Fibroblast of pulmonary artery (primary cell): ENCODE measurements at regions not wholly inside any gene's neighbourhood (a gene's known extent, or its start where the extent isn't known, plus 50 kb on each side); places are given as distances from the start of the nearest gene placed in this dataset.
A peak's percentile ranks its signal among the peaks of the same experiment; 100 is the strongest.

Experiments used
- DNase-seq: peaks from one replicate; pipeline ENCODE4 v3.0.0-alpha.2; 2010; ENCODE audit warnings: low read depth
- H3K4me3 ChIP-seq: replicated peaks from 2 replicates; pipeline ENCODE4 v1.5.1; 2011; ENCODE audit warnings: low read depth, mild to moderate bottlenecking, control low read depth, low read length, moderate library complexity
- CTCF ChIP-seq: IDR thresholded peaks from 2 replicates; pipeline ENCODE4 v1.5.1; 2011; ENCODE audit warnings: mild to moderate bottlenecking, control low read depth, low read length, inconsistent platforms; ENCODE audit errors: missing control alignments

GRCh38 chr6:78605909-78606446 lies 261.4 kb upstream of the IRAK1BP1 start:
- H3K4me3 ChIP-seq: no peak overlapping the region
- DNase-seq: peak; percentile 85
- TF ChIP-seq CTCF: no peak

- no peak overlapping the region for H3K4me3 ChIP-seq
- no peak for TF ChIP-seq CTCF
- DNase-seq: peak; percentile 31
Measured at GRCh38 chr6:78607189-78607588, 260.2 kb upstream of the IRAK1BP1 start.

- no peak for TF ChIP-seq CTCF
- H3K4me3 ChIP-seq: no peak overlapping the region
- DNase-seq: no peak
Measured at GRCh38 chr6:78611102-78611620, 256.2 kb upstream of the IRAK1BP1 start.

- peak; percentile 45 for DNase-seq
- no peak overlapping the region for H3K4me3 ChIP-seq
- TF ChIP-seq CTCF: peak; percentile 66
Measured at GRCh38 chr6:78611886-78612480, 255.4 kb upstream of the IRAK1BP1 start.

- no peak overlapping the region for H3K4me3 ChIP-seq
- no peak for TF ChIP-seq CTCF
- DNase-seq: no peak
Measured at GRCh38 chr6:78614961-78615360, 252.4 kb upstream of the IRAK1BP1 start.

GRCh38 chr6:78615430-78615904 lies 251.9 kb upstream of the IRAK1BP1 start:
- no peak for TF ChIP-seq CTCF
- DNase-seq: peak; percentile 40
- H3K4me3 ChIP-seq: no peak overlapping the region

- TF ChIP-seq CTCF: no peak
- peak; percentile 33 for DNase-seq
- no peak overlapping the region for H3K4me3 ChIP-seq
Measured at GRCh38 chr6:78618970-78619369, 248.4 kb upstream of the IRAK1BP1 start.
